ENCODE measurements at regions not wholly inside any gene's neighbourhood (a gene's known extent, or its start where the extent isn't known, plus 50 kb on each side); places are given as distances from the start of the nearest gene placed in this dataset.

DNA sequence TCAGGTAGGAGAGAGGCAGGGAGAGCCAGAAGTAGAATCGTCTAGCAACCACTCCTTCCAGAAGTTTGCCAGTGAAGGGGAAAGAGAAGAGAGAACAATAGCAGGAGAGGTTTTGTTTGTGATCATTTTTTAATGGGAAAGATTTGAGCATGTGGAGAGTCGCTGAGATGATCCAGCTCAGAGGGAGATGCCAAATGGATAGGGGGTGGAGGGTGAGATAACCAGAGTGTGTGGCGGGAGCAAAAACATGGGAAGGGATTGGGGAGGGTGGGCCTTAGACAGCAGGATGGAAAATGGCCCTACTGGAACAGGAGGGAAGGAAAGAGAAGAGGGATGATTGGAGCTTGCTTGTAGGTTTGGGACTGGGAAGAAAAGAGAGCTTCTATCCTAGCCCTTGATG is 269.8 kb downstream of the GLI2 start:
- Histone ChIP-seq H3K27me3 (ENCODE audit: control insufficient read depth, insufficient read depth, low read length) (peaks cover 2% of the 10 kb centered on the region), H3K4me3 (ENCODE audit: low read depth, low read length) (no peak overlapping the region), H3K36me3 (ENCODE audit: control insufficient read depth, insufficient read depth, low read length) (no peaks in the 10 kb centered on the region)
- FAIRE-seq (no peak), DNase-seq (ENCODE audit: low read depth) (no peak)
- TF ChIP-seq, protein P1, sequence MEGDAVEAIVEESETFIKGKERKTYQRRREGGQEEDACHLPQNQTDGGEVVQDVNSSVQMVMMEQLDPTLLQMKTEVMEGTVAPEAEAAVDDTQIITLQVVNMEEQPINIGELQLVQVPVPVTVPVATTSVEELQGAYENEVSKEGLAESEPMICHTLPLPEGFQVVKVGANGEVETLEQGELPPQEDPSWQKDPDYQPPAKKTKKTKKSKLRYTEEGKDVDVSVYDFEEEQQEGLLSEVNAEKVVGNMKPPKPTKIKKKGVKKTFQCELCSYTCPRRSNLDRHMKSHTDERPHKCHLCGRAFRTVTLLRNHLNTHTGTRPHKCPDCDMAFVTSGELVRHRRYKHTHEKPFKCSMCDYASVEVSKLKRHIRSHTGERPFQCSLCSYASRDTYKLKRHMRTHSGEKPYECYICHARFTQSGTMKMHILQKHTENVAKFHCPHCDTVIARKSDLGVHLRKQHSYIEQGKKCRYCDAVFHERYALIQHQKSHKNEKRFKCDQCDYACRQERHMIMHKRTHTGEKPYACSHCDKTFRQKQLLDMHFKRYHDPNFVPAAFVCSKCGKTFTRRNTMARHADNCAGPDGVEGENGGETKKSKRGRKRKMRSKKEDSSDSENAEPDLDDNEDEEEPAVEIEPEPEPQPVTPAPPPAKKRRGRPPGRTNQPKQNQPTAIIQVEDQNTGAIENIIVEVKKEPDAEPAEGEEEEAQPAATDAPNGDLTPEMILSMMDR (IDR thresholded peaks at IDR 0.05; ENCODE audit: insufficient read depth, low read length, severe bottlenecking): no peak

DNA sequence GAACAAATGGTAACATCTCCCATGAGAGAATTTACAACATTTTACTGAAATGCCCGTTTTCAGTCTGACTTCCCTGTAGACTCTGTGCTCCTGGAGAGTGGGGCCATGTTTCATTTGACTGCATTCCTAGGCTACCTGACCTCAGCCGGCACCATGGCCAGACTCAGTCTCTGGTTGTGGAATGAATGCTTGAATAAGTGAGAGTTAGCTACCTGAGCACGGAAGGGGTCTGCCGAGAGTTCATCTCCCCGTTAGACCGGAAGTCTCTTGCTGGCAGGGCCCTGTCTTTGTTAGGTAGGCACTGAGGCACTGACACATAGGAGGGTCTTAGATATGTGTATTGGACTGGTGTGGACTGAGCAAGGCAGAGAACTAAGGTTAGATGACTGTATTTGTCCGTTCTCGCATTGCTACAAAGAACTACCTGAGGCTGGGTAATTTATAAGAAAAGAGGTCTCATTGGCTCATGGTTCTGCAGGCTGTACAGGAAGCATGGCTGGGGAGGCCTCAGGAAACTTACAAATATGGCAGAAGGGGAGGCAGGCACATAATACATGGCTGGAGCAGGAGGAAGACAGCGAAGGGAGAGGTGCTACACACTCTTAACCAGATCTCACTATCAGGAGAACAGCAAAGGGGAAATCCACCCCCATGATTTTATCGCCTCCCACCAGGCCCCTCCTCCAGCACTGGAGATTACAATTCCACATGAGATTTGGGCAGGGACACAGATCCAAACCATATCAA is 271.2 kb downstream of the GLI2 start:
- TF ChIP-seq, protein P1 (IDR thresholded peaks at IDR 0.05; ENCODE audit: insufficient read depth, low read length, severe bottlenecking): no peak
- no peak for FAIRE-seq

DNA sequence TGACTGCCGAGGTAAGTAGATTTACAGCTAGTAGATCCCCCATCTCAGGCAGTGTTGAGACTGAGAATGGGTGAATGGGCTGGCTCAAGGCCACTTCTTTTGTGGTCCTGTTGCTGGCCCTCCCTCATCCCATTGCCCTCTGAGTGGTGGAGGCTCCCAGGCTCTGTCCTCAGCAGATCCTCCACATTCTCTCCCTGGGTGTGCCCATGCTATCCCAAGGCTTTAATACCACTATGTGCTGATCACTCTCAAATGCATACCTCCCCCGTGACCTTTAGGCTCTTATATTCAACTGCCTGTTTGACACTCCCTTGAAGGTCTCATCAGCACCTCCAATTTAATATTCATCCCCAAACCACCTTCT is 271.8 kb downstream of the GLI2 start:
- Histone ChIP-seq H3K36me3 (ENCODE audit: control insufficient read depth, insufficient read depth, low read length) (no peaks in the 10 kb centered on the region), H3K27me3 (ENCODE audit: control insufficient read depth, insufficient read depth, low read length) (peaks cover 2% of the 10 kb centered on the region), H3K4me3 (ENCODE audit: low read depth, low read length) (no peak overlapping the region)
- DNase-seq (ENCODE audit: low read depth) (no peak), FAIRE-seq (no peak)
- TF ChIP-seq, protein P1 (IDR thresholded peaks at IDR 0.05; ENCODE audit: insufficient read depth, low read length, severe bottlenecking): no peak

More for the DNA sequence above, 271.2 kb downstream of the GLI2 start:
- peaks cover 2% of the 10 kb centered on the region for H3K27me3 ChIP-seq (ENCODE audit: control insufficient read depth, insufficient read depth, low read length)
- H3K36me3 ChIP-seq (ENCODE audit: control insufficient read depth, insufficient read depth, low read length): no peaks in the 10 kb centered on the region
- H3K4me3 ChIP-seq (ENCODE audit: low read depth, low read length): no peak overlapping the region
- DNase-seq (ENCODE audit: low read depth): no peak

DNA sequence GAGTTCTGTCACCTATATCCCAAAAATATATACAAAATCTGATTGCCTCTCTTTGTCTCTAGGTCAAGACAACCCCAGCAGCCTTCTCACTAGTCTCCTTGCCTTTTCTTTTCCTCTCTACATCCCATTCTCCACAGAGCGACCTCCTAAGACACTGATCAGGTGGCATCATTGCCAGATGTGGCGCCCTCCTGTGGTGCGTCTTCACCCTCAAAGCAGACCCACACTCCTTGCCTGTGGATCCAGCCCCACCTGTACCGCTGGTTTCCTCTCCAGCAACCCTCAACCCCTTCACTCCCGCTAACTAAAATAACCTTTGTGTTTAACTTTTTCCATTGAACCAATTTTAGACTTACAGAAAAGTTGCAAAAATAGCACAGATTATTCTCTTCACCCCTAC is 273.3 kb downstream of the GLI2 start:
- TF ChIP-seq, protein P1 (IDR thresholded peaks at IDR 0.05; ENCODE audit: insufficient read depth, low read length, severe bottlenecking): peak; percentile 36
- H3K4me3 ChIP-seq (ENCODE audit: low read depth, low read length): no peak overlapping the region
- H3K36me3 ChIP-seq (ENCODE audit: control insufficient read depth, insufficient read depth, low read length): no peaks in the 10 kb centered on the region
- DNase-seq (ENCODE audit: low read depth): no peak
- H3K27me3 ChIP-seq (ENCODE audit: control insufficient read depth, insufficient read depth, low read length): peaks cover 2% of the 10 kb centered on the region
- no peak for FAIRE-seq

DNA sequence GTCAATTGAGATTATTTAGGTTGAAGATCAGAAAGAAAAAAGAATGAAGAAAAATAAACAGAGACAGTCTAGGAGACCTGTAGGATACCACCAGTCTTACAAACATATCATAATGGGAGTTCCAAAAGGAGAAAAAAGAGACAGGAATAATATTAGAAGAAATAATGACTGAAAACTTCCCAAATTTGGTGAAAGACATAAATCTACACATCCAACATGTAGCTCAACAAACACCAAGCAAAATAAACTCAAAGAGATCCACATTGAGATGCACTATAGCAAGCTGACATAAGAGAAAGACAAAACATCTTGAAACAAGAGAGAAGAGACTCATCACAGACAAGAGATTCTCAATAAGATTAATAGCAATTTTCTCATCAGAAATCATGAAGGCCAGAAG is 274.0 kb downstream of the TFCP2L1 start:
- DNase-seq (ENCODE audit: low read depth) (no peak), FAIRE-seq (no peak)
- TF ChIP-seq, protein P1 (IDR thresholded peaks at IDR 0.05; ENCODE audit: insufficient read depth, low read length, severe bottlenecking): no peak
- peaks cover 2% of the 10 kb centered on the region for H3K27me3 ChIP-seq (ENCODE audit: control insufficient read depth, insufficient read depth, low read length)
- H3K36me3 ChIP-seq (ENCODE audit: control insufficient read depth, insufficient read depth, low read length): no peaks in the 10 kb centered on the region
- no peak overlapping the region for H3K4me3 ChIP-seq (ENCODE audit: low read depth, low read length)

DNA sequence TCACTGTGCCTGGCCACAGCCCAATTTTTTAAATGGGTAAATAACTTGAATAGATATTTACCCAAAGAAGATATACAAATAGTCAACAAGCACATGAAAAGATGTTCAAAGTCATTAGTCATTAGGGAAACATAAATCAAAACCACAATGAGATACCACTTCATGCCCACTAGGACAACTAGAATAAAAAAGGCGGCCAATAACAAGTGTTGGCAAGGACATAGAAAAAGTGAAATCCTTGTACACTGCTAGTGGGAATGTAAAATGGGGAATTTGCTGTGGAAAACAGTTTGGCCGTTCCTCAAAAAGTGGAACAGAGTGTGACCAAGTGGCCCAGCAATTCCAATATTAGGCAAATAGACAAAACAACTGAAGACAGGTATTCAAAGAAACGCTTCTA is 270.1 kb downstream of the TFCP2L1 start:
- FAIRE-seq (no peak), DNase-seq (ENCODE audit: low read depth) (no peak)
- no peak overlapping the region for H3K4me3 ChIP-seq (ENCODE audit: low read depth, low read length)
- TF ChIP-seq, protein P1 (IDR thresholded peaks at IDR 0.05; ENCODE audit: insufficient read depth, low read length, severe bottlenecking): no peak
- H3K36me3 ChIP-seq (ENCODE audit: control insufficient read depth, insufficient read depth, low read length): no peaks in the 10 kb centered on the region
- H3K27me3 ChIP-seq (ENCODE audit: control insufficient read depth, insufficient read depth, low read length): peaks cover 7% of the 10 kb centered on the region
